Breast epithelium (tissue), 3 donors: ENCODE measurements at regions not wholly inside any gene's neighbourhood (a gene's known extent, or its start where the extent isn't known, plus 50 kb on each side); places are given as distances from the start of the nearest gene placed in this dataset.
"Not testable (repeated sequence)": the region's sequence is repeated elsewhere in the genome, so short reads cannot be mapped to it uniquely, and the experiment has no call there.

Experiments used
- POLR2AphosphoS5 ChIP-seq, 3 donors: sonication (generic); formaldehyde crosslinking; IDR thresholded peaks; one replicate each; pipeline ENCODE4 v1.6.1; 2017; ENCODE audit warnings: antibody characterized with exemption in 3 of 3
- TF ChIP-seq, protein P1 (sequence below), 3 donors: fragments of 450-650 bp; IDR thresholded peaks; one replicate each; pipeline ENCODE4 v1.5.1; 2016 to 2017; ENCODE audit warnings: antibody characterized with exemption in 3 of 3, mild to moderate bottlenecking in 3 of 3, moderate library complexity in 3 of 3

- not testable (repeated sequence) for TF ChIP-seq POLR2AphosphoS5 (IDR thresholded peaks at IDR 0.05)
- TF ChIP-seq, protein P1, sequence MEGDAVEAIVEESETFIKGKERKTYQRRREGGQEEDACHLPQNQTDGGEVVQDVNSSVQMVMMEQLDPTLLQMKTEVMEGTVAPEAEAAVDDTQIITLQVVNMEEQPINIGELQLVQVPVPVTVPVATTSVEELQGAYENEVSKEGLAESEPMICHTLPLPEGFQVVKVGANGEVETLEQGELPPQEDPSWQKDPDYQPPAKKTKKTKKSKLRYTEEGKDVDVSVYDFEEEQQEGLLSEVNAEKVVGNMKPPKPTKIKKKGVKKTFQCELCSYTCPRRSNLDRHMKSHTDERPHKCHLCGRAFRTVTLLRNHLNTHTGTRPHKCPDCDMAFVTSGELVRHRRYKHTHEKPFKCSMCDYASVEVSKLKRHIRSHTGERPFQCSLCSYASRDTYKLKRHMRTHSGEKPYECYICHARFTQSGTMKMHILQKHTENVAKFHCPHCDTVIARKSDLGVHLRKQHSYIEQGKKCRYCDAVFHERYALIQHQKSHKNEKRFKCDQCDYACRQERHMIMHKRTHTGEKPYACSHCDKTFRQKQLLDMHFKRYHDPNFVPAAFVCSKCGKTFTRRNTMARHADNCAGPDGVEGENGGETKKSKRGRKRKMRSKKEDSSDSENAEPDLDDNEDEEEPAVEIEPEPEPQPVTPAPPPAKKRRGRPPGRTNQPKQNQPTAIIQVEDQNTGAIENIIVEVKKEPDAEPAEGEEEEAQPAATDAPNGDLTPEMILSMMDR (IDR thresholded peaks at IDR 0.05): not testable (repeated sequence)
Observed at GRCh38 chr6:137809895-137810553, 57.0 kb upstream of the TNFAIP3 start.
